HepG2 (cell line): ENCODE measurements at regions not wholly inside any gene's neighbourhood (a gene's known extent, or its start where the extent isn't known, plus 50 kb on each side); places are given as distances from the start of the nearest gene placed in this dataset.

ENCODE experiments used
- ATAC-seq: fragments of 200-7000 bp; cut with Tn5 transposase; 3 replicates; pipeline ENCODE4 v1.9.1; 2020; ENCODE audit warnings: mild to moderate bottlenecking, moderate library complexity
- BruUV-seq: library from RNA; stranded (reverse); fragments of 400-500 nt; replicated peaks from 2 replicates; lab custom pipeline; 2021; lab: Mats Ljungman, UMichigan
- CTCF ChIA-PET: fragments of 300-600 bp; formaldehyde crosslinking; extraction: SDS; loops from one replicate; lab custom pipeline; 2021; ENCODE audit warnings: low total read pairs, inconsistent platforms, low intra/inter-chr PET ratio; lab: Yijun Ruan, JAX
- POLR2A ChIA-PET: fragments of 350-600 bp; sonication (Branson Sonifier 250); formaldehyde crosslinking; loops from one replicate; lab custom pipeline; 2020; ENCODE audit warnings: antibody characterized with exemption, inconsistent platforms; lab: Yijun Ruan, JAX
- DNase-seq: peaks from one replicate; pipeline ENCODE4 v3.0.0-alpha.2; 2015; ENCODE audit warnings: low spot score
- FAIRE-seq: peaks from 3 replicates; lab custom pipeline; 2011; peaks lifted over from hg19 to GRCh38; lab: Jason Lieb, UNC
- H2AFZ ChIP-seq: one replicate; pipeline ENCODE4 v1.6.1; 2011; ENCODE audit warnings: low read length, inconsistent platforms
- H3K27ac ChIP-seq: fragments of 300-600 bp; 3 replicates; pipeline ENCODE4 v1.8.0; 2011; ENCODE audit warnings: mixed run types, mild to moderate bottlenecking, mixed read lengths, low read length, inconsistent platforms; ENCODE audit not compliant: insufficient read depth; ENCODE audit errors: extremely low read length
- H3K27me3 ChIP-seq, 2 experiments: fragments of 200-600 bp in 1 of 2; 2 replicates in 1 of 2; 3 replicates in 1 of 2; pipeline versions ENCODE4 v1.6.0 to v1.8.0; 2011; ENCODE audit warnings: low read length in 2 of 2, mild to moderate bottlenecking in 2 of 2, moderate library complexity in 2 of 2, inconsistent platforms in 1 of 2; ENCODE audit not compliant: insufficient read depth in 2 of 2, control insufficient read depth in 1 of 2
- H3K36me3 ChIP-seq, 2 experiments: fragments of 200-600 bp in 1 of 2; replicated peaks in 1 of 2; 2 replicates in 1 of 2; 3 replicates in 1 of 2; pipeline versions ENCODE4 v1.5.1 to v1.8.0; 2011; ENCODE audit warnings: low read length in 2 of 2, inconsistent platforms in 1 of 2; ENCODE audit not compliant: insufficient read depth in 2 of 2, control insufficient read depth in 1 of 2
- H3K4me1 ChIP-seq: 2 replicates; pipeline ENCODE4 v1.5.1; 2012; ENCODE audit warnings: low read length, inconsistent platforms; ENCODE audit not compliant: insufficient read depth
- H3K4me2 ChIP-seq: 2 replicates; pipeline ENCODE4 v1.6.0; 2011; ENCODE audit warnings: low read depth, low read length, inconsistent platforms
- H3K4me3 ChIP-seq, 3 experiments: fragments of 200-600 bp in 1 of 3; sonication (generic), shearing (Covaris generic) in 1 of 3; replicated peaks in 1 of 3; 2 replicates each; pipeline ENCODE4 v1.5.1; 2011 to 2016; ENCODE audit warnings: low read length in 3 of 3, inconsistent platforms in 2 of 3, low read depth in 2 of 3, mild to moderate bottlenecking in 2 of 3, control low read depth in 1 of 3, mixed read lengths in 1 of 3; ENCODE audit not compliant: insufficient read depth in 1 of 3
- H3K79me2 ChIP-seq: one replicate; pipeline ENCODE4 v1.6.1; 2011; ENCODE audit warnings: low read length, inconsistent platforms; ENCODE audit not compliant: insufficient read depth
- H3K9ac ChIP-seq: 2 replicates; pipeline ENCODE4 v1.6.0; 2011; ENCODE audit warnings: mild to moderate bottlenecking, low read depth, low read length, inconsistent platforms; ENCODE audit not compliant: insufficient read depth
- H3K9me3 ChIP-seq: 2 replicates; pipeline ENCODE4 v1.5.1; 2012; ENCODE audit warnings: mild to moderate bottlenecking, low read length
- H4K20me1 ChIP-seq: 2 replicates; pipeline ENCODE4 v1.6.0; 2011; ENCODE audit warnings: inconsistent platforms, mild to moderate bottlenecking, low read length, moderate library complexity; ENCODE audit not compliant: insufficient read depth
- AKAP8 ChIP-seq: sonication (generic); formaldehyde crosslinking; IDR thresholded peaks from 2 replicates; pipeline ENCODE4 v1.5.1; 2020; ENCODE audit warnings: mild to moderate bottlenecking, missing genetic modification reagents
- ATAD3A ChIP-seq: sonication (generic); formaldehyde crosslinking; IDR thresholded peaks from 2 replicates; pipeline ENCODE4 v1.4.0; 2020; ENCODE audit warnings: missing genetic modification reagents
- CBX2 ChIP-seq, 2 experiments: fragments of 200-600 bp in 1 of 2; sonication (generic); formaldehyde crosslinking in 1 of 2; IDR thresholded peaks; 2 replicates each; pipeline versions ENCODE4 v1.7.0 to v1.8.1; 2018 to 2022; ENCODE audit warnings: low read depth in 2 of 2, low read length in 1 of 2, mild to moderate bottlenecking in 1 of 2, missing genetic modification reagents in 1 of 2
- ETV5 ChIP-seq: IDR thresholded peaks from 2 replicates; pipeline ENCODE4 v1.6.1; 2018; ENCODE audit warnings: missing biosample characterization, missing genetic modification reagents, inconsistent platforms, borderline replicate concordance
- FOSL2 ChIP-seq: sonication (generic); formaldehyde crosslinking; IDR thresholded peaks from 2 replicates; pipeline ENCODE4 v1.4.0; 2020; ENCODE audit warnings: missing genetic modification reagents
- GZF1 ChIP-seq: sonication (generic); formaldehyde crosslinking; IDR thresholded peaks from 2 replicates; pipeline ENCODE4 v1.5.1; 2020; ENCODE audit warnings: mild to moderate bottlenecking, missing genetic modification reagents
- MAFK ChIP-seq, 2 experiments: IDR thresholded peaks in 1 of 2; conservative IDR thresholded peaks in 1 of 2; 2 replicates each; pipeline ENCODE4 v1.6.1; 2011; ENCODE audit warnings: improper control_type of control experiment in 2 of 2, low read length in 2 of 2
- SPEN ChIP-seq: sonication (generic); formaldehyde crosslinking; IDR thresholded peaks from 2 replicates; pipeline ENCODE4 v1.5.1; 2020; ENCODE audit warnings: low read depth, mild to moderate bottlenecking, missing genetic modification reagents
- SRSF4 ChIP-seq: fragments of 200-400 bp; formaldehyde crosslinking; IDR thresholded peaks from one replicate; pipeline ENCODE4 v1.6.1; 2018; ENCODE audit warnings: mild to moderate bottlenecking, low read depth, low read length, moderate library complexity; ENCODE audit not compliant: poor library complexity, severe bottlenecking
- ZBTB44 ChIP-seq: sonication (generic); formaldehyde crosslinking; IDR thresholded peaks from 2 replicates; pipeline ENCODE4 v1.4.0; 2020; ENCODE audit warnings: missing genetic modification reagents
- ZNF329 ChIP-seq: sonication (generic); formaldehyde crosslinking; IDR thresholded peaks from 2 replicates; pipeline ENCODE4 v1.9.0; 2021; ENCODE audit warnings: low read depth, mild to moderate bottlenecking, missing genetic modification reagents
- ZNF619 ChIP-seq: sonication (generic); formaldehyde crosslinking; IDR thresholded peaks from 2 replicates; pipeline ENCODE4 v1.4.0; 2020; ENCODE audit warnings: mild to moderate bottlenecking, missing genetic modification reagents
- ZNF883 ChIP-seq: sonication (generic); formaldehyde crosslinking; IDR thresholded peaks from 2 replicates; pipeline ENCODE4 v1.5.1; 2020; ENCODE audit warnings: mild to moderate bottlenecking, missing genetic modification reagents; ENCODE audit errors: not compliant biosample characterization
- in situ Hi-C: cut with HindIII; loops from 2 replicates; pipeline ENCODE4 v1.10.0; 2017; ENCODE audit warnings: low pct_unique_long_range_greater_than_20kb; ENCODE audit not compliant: extremely low pct_ligation_motif_present
- intact Hi-C: fragments of 100-400 bp; cut with micrococcal nuclease; formaldehyde crosslinking; loops from one replicate; pipeline ENCODE4 v1.10.0; 2022; ENCODE audit not compliant: unreplicated experiment
- TF ChIP-seq, protein P1 (sequence below): sonication (generic); formaldehyde crosslinking; IDR thresholded peaks from 2 replicates; pipeline ENCODE4 v1.4.0; 2020; ENCODE audit warnings: mild to moderate bottlenecking, missing genetic modification reagents
- TF ChIP-seq, protein P2 (sequence below): sonication (generic); formaldehyde crosslinking; IDR thresholded peaks from 2 replicates; pipeline ENCODE4 v1.4.0; 2020; ENCODE audit warnings: missing genetic modification reagents

GRCh38 chr6:125593746-125594145 is 155.7 kb upstream of the HEY2 start:
- no peak for FAIRE-seq
- no peaks in the 10 kb centered on the region for H4K20me1 ChIP-seq
- no peaks in the 10 kb centered on the region for H3K4me1 ChIP-seq
- H3K4me3 ChIP-seq, result no peak overlapping the region
- no peak overlapping the region for H3K9ac ChIP-seq
- CTCF ChIA-PET, result no interaction called here
- in situ Hi-C loops (no loop called here), intact Hi-C loops (no loop called here)
- TF ChIP-seq, protein P1, sequence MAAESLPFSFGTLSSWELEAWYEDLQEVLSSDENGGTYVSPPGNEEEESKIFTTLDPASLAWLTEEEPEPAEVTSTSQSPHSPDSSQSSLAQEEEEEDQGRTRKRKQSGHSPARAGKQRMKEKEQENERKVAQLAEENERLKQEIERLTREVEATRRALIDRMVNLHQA (CRISPR knock-in tag), result no peak
- TF ChIP-seq MAFK (conservative IDR thresholded peaks at IDR 0.05 in 1 of 2, IDR thresholded peaks at IDR 0.05 in 1 of 2; ENCODE audit: low read length in 2 of 2), result no peak
- TF ChIP-seq ZNF329, result no peak
- TF ChIP-seq ATAD3A (CRISPR knock-in tag), result no peak
- TF ChIP-seq SPEN (CRISPR knock-in tag), result no peak
- TF ChIP-seq, protein P2, sequence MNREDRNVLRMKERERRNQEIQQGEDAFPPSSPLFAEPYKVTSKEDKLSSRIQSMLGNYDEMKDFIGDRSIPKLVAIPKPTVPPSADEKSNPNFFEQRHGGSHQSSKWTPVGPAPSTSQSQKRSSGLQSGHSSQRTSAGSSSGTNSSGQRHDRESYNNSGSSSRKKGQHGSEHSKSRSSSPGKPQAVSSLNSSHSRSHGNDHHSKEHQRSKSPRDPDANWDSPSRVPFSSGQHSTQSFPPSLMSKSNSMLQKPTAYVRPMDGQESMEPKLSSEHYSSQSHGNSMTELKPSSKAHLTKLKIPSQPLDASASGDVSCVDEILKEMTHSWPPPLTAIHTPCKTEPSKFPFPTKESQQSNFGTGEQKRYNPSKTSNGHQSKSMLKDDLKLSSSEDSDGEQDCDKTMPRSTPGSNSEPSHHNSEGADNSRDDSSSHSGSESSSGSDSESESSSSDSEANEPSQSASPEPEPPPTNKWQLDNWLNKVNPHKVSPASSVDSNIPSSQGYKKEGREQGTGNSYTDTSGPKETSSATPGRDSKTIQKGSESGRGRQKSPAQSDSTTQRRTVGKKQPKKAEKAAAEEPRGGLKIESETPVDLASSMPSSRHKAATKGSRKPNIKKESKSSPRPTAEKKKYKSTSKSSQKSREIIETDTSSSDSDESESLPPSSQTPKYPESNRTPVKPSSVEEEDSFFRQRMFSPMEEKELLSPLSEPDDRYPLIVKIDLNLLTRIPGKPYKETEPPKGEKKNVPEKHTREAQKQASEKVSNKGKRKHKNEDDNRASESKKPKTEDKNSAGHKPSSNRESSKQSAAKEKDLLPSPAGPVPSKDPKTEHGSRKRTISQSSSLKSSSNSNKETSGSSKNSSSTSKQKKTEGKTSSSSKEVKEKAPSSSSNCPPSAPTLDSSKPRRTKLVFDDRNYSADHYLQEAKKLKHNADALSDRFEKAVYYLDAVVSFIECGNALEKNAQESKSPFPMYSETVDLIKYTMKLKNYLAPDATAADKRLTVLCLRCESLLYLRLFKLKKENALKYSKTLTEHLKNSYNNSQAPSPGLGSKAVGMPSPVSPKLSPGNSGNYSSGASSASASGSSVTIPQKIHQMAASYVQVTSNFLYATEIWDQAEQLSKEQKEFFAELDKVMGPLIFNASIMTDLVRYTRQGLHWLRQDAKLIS, result no peak
- no peak for TF ChIP-seq ZNF883 (CRISPR knock-in tag)
- TF ChIP-seq GZF1 (CRISPR knock-in tag), result no peak
- TF ChIP-seq CBX2 (IDR thresholded peaks at IDR 0.05; ENCODE audit: low read depth, low read length), result no peak
- TF ChIP-seq CBX2 (CRISPR knock-in tag; IDR thresholded peaks at IDR 0.05; ENCODE audit: low read depth), result no peak
- TF ChIP-seq AKAP8 (CRISPR knock-in tag), result no peak
- TF ChIP-seq SRSF4, result no peak
- TF ChIP-seq ETV5 (CRISPR knock-in tag), result no peak
- TF ChIP-seq ZNF619 (CRISPR knock-in tag), result no peak
- TF ChIP-seq FOSL2, result no peak
- TF ChIP-seq ZBTB44 (CRISPR knock-in tag), result no peak
- no peak overlapping the region for H3K4me2 ChIP-seq
- H3K9me3 ChIP-seq, result no peaks in the 10 kb centered on the region
- no peaks in the 10 kb centered on the region for H3K79me2 ChIP-seq
- POLR2A ChIA-PET, result no interaction called here
- BruUV-seq, result no TSS peak
- no peaks in the 10 kb centered on the region for H3K27me3 ChIP-seq
- DNase-seq, result no peak
- no peak overlapping the region for H3K27ac ChIP-seq
- H2AFZ ChIP-seq, result no peak overlapping the region
- no peaks in the 10 kb centered on the region for H3K36me3 ChIP-seq
- ATAC-seq, result no peak
